Psoas muscle (tissue), 7 donors: ENCODE measurements at regions not wholly inside any gene's neighbourhood (a gene's known extent, or its start where the extent isn't known, plus 50 kb on each side); places are given as distances from the start of the nearest gene placed in this dataset.
"Not testable (repeated sequence)": the region's sequence is repeated elsewhere in the genome, so short reads cannot be mapped to it uniquely, and the experiment has no call there.

ENCODE experiments used
- ATAC-seq, 4 donors: fragments of 200-7000 bp; cut with Tn5 transposase; one replicate each; pipeline ENCODE4 v1.9.1; 2020; ENCODE audit warnings: moderate library complexity in 3 of 4, mild to moderate bottlenecking in 2 of 4
- DNase-seq, 2 donors: peaks; one replicate each; pipeline ENCODE4 v3.0.0-alpha.2; 2020
- H3K27ac ChIP-seq: fragments of 200-600 bp; one replicate; pipeline ENCODE4 v1.8.0; 2022
- H3K27me3 ChIP-seq, 3 donors: fragments of 200-600 bp in 1 of 3; one replicate each; pipeline versions ENCODE4 v1.6.1 to v1.8.0; 2013 to 2022; ENCODE audit warnings: low read length in 2 of 3, mild to moderate bottlenecking in 2 of 3, moderate library complexity in 1 of 3; ENCODE audit not compliant: insufficient read depth in 3 of 3
- H3K36me3 ChIP-seq, 2 donors: fragments of 200-600 bp in 1 of 2; one replicate each; pipeline versions ENCODE4 v1.6.1 to v1.8.0; 2013 to 2022; ENCODE audit warnings: low read depth in 1 of 2, mild to moderate bottlenecking in 1 of 2, moderate library complexity in 1 of 2; ENCODE audit not compliant: insufficient read depth in 1 of 2
- H3K4me1 ChIP-seq: fragments of 200-600 bp; one replicate; pipeline ENCODE4 v1.8.0; 2022
- H3K4me3 ChIP-seq: fragments of 200-600 bp; one replicate; pipeline ENCODE4 v1.8.0; 2022; ENCODE audit warnings: mild to moderate bottlenecking
- H3K9me3 ChIP-seq: fragments of 200-600 bp; one replicate; pipeline ENCODE4 v1.8.0; 2022
- CTCF ChIP-seq: fragments of 200-600 bp; IDR thresholded peaks from one replicate; pipeline ENCODE4 v1.8.0; 2022; ENCODE audit warnings: antibody characterized with exemption
- WGBS, 3 donors: extraction: QIAGEN DNeasy Blood & Tissue Kit; methylation state at CpG; one replicate each; pipeline versions ENCODE4 v1.1.6 to v1.1.7; 2013; 5-methylcytosine and 5-hydroxymethylcytosine counted together
- intact Hi-C, 2 donors: fragments of 100-400 bp; cut with DNase I; formaldehyde crosslinking; loops; one replicate each; pipeline versions ENCODE4 v1.11.0 to v1.14.2; 2022
- donor health status: healthy with polysubstance abuse.
- donor health status: DM: no; HTN: no; CAD: no; lungs with moderate emphysema.
- donor health status: Bipolar disorder and iron deficiency.
- donor health status: healthy.
- donor health status: DM: yes; HTN: yes; CAD: no.
- donor health status: DM: no; HTN: no; CAD: no.
- donor health status: DM: yes; HTN: yes; CAD: no.

- no peak overlapping the region for H3K27ac ChIP-seq
- no peak overlapping the region for H3K4me3 ChIP-seq
- intact Hi-C loops: no loop called here
- no peaks in the 10 kb centered on the region for H3K27me3 ChIP-seq
- no peaks in the 10 kb centered on the region for H3K4me1 ChIP-seq
- DNase-seq (no peak), ATAC-seq (no peak)
- H3K9me3 ChIP-seq: no peaks in the 10 kb centered on the region
- TF ChIP-seq CTCF: no peak
- WGBS, 3 donors: 71 to 86% (median 82%) methylated on average over 7 of the region's 7 CpGs
- no peaks in the 10 kb centered on the region for H3K36me3 ChIP-seq
Observed at GRCh38 chr12:126443977-126444376, 1378.7 kb downstream of the AACS start.

GRCh38 chr12:126447346-126447745 is 1382.1 kb downstream of the AACS start:
- WGBS, 3 donors: 82 to 83% (median 82%) methylated on average over 5 of the region's 5 CpGs
- Histone ChIP-seq H3K9me3 (no peaks in the 10 kb centered on the region), H3K27me3 (no peaks in the 10 kb centered on the region), H3K36me3 (no peaks in the 10 kb centered on the region), H3K4me3 (no peak overlapping the region), H3K4me1 (no peaks in the 10 kb centered on the region), H3K27ac (no peak overlapping the region)
- no peak for DNase-seq
- no peak for ATAC-seq
- TF ChIP-seq CTCF: no peak
- intact Hi-C loops: no loop called here

- Histone ChIP-seq H3K4me1 (no peaks in the 10 kb centered on the region), H3K36me3 (no peaks in the 10 kb centered on the region), H3K27me3 (no peaks in the 10 kb centered on the region), H3K27ac (no peak overlapping the region), H3K4me3 (no peak overlapping the region), H3K9me3 (no peaks in the 10 kb centered on the region)
- ATAC-seq: no peak
- WGBS, 3 donors: 47 to 87% (median 50%) methylated on average over 4 of the region's 4 CpGs
- TF ChIP-seq CTCF: no peak
- no peak for DNase-seq
- intact Hi-C loops: no loop called here
Observed at GRCh38 chr12:126451809-126452208, 1386.6 kb downstream of the AACS start.

GRCh38 chr12:126452686-126453085 is 1387.5 kb downstream of the AACS start:
- 94 to 96% (median 96%) methylated on average over 9 of the region's 9 CpGs for WGBS, 3 donors
- H3K4me3 ChIP-seq, H3K4me1 ChIP-seq, ATAC-seq, H3K27me3 ChIP-seq, H3K36me3 ChIP-seq, H3K27ac ChIP-seq, DNase-seq, H3K9me3 ChIP-seq, intact Hi-C loops: not testable (repeated sequence)

GRCh38 chr12:126454581-126454980 is 1389.3 kb downstream of the AACS start:
- H3K4me3 ChIP-seq: no peak overlapping the region
- H3K9me3 ChIP-seq: no peaks in the 10 kb centered on the region
- intact Hi-C loops: no loop called here
- TF ChIP-seq CTCF: no peak
- WGBS, 3 donors: 56 to 62% (median 61%) methylated on average over 5 of the region's 5 CpGs
- ATAC-seq: no peak
- no peaks in the 10 kb centered on the region for H3K4me1 ChIP-seq
- no peaks in the 10 kb centered on the region for H3K36me3 ChIP-seq
- H3K27ac ChIP-seq: no peak overlapping the region
- no peak for DNase-seq
- peaks cover 0 to 2% (median 0%) of the 10 kb centered on the region in 3 donors for H3K27me3 ChIP-seq
